KMS-11 (cell line): ENCODE measurements at regions not wholly inside any gene's neighbourhood (a gene's known extent, or its start where the extent isn't known, plus 50 kb on each side); places are given as distances from the start of the nearest gene placed in this dataset.

Source experiments
- H2AFZ ChIP-seq: fragments of 200-600 bp; sonication (generic); 2 replicates; pipeline ENCODE4 v1.6.1; 2016; ENCODE audit warnings: antibody characterized with exemption, mixed run types, low read depth
- H3K27ac ChIP-seq: fragments of 200-600 bp; sonication (generic); 2 replicates; pipeline ENCODE4 v1.6.1; 2016; ENCODE audit warnings: mild to moderate bottlenecking, mixed run types
- H3K27me3 ChIP-seq: fragments of 200-600 bp; sonication (generic); 2 replicates; pipeline ENCODE4 v1.6.1; 2017; ENCODE audit warnings: mild to moderate bottlenecking, low read depth, mixed run types, moderate library complexity; ENCODE audit not compliant: insufficient read depth
- H3K36me3 ChIP-seq: fragments of 200-600 bp; sonication (generic); 2 replicates; pipeline ENCODE4 v1.6.1; 2017; ENCODE audit warnings: mild to moderate bottlenecking, mixed run types; ENCODE audit not compliant: insufficient read depth
- H3K4me1 ChIP-seq: fragments of 200-600 bp; sonication (generic); 2 replicates; pipeline ENCODE4 v1.6.1; 2016; ENCODE audit warnings: mild to moderate bottlenecking, low read depth, mixed run types; ENCODE audit not compliant: poor library complexity, severe bottlenecking
- H3K4me2 ChIP-seq: fragments of 200-600 bp; sonication (generic); 2 replicates; pipeline ENCODE4 v1.7.0; 2016; ENCODE audit warnings: mild to moderate bottlenecking, mixed run types
- H3K4me3 ChIP-seq: fragments of 200-600 bp; sonication (generic); IDR thresholded peaks from 2 replicates; pipeline ENCODE4 v1.6.1; 2017; ENCODE audit warnings: low read depth, low read length, mixed read lengths; ENCODE audit not compliant: insufficient read depth
- H3K79me2 ChIP-seq: fragments of 200-600 bp; sonication (generic); 2 replicates; pipeline ENCODE4 v1.6.1; 2016; ENCODE audit warnings: low read depth, mixed run types; ENCODE audit not compliant: insufficient read depth
- H3K9ac ChIP-seq: fragments of 200-600 bp; sonication (generic); 2 replicates; pipeline ENCODE4 v1.6.1; 2016; ENCODE audit warnings: mild to moderate bottlenecking, mixed run types
- H4K20me1 ChIP-seq: fragments of 200-600 bp; sonication (generic); 2 replicates; pipeline ENCODE4 v1.6.1; 2016; ENCODE audit warnings: mild to moderate bottlenecking, mixed run types; ENCODE audit not compliant: insufficient read depth
- CTCF ChIP-seq: fragments of 200-600 bp; sonication (generic); conservative IDR thresholded peaks from 2 replicates; pipeline ENCODE4 v1.6.1; 2017; ENCODE audit warnings: low read depth, mild to moderate bottlenecking, antibody characterized with exemption, low read length, moderate library complexity, mixed read lengths

- Histone ChIP-seq H3K4me2 (no peak overlapping the region), H3K9ac (no peak overlapping the region), H3K4me1 (no peaks in the 10 kb centered on the region), H3K27me3 (no peaks in the 10 kb centered on the region), H3K27ac (no peak overlapping the region), H3K4me3 (no peak overlapping the region), H4K20me1 (no peaks in the 10 kb centered on the region), H2AFZ (no peak overlapping the region), H3K36me3 (no peaks in the 10 kb centered on the region), H3K79me2 (no peaks in the 10 kb centered on the region)
- TF ChIP-seq CTCF = no peak
These were observed 353.7 kb upstream of the SEMA6D start for GRCh38 chr15:47363653-47364052.

- H3K4me1 ChIP-seq = no peaks in the 10 kb centered on the region
- H3K79me2 ChIP-seq = no peaks in the 10 kb centered on the region
- H2AFZ ChIP-seq = no peak overlapping the region
- no peak overlapping the region for H3K4me3 ChIP-seq
- no peak overlapping the region for H3K9ac ChIP-seq
- no peak overlapping the region for H3K4me2 ChIP-seq
- no peaks in the 10 kb centered on the region for H3K27me3 ChIP-seq
- H3K27ac ChIP-seq = no peak overlapping the region
- H3K36me3 ChIP-seq = no peaks in the 10 kb centered on the region
- H4K20me1 ChIP-seq = no peaks in the 10 kb centered on the region
- TF ChIP-seq CTCF = no peak
These were observed 352.8 kb upstream of the SEMA6D start for GRCh38 chr15:47364230-47365141.

- no peaks in the 10 kb centered on the region for H4K20me1 ChIP-seq
- H2AFZ ChIP-seq = no peak overlapping the region
- H3K36me3 ChIP-seq = no peaks in the 10 kb centered on the region
- no peaks in the 10 kb centered on the region for H3K79me2 ChIP-seq
- no peaks in the 10 kb centered on the region for H3K27me3 ChIP-seq
- no peak for TF ChIP-seq CTCF
- no peak overlapping the region for H3K4me3 ChIP-seq
- H3K4me1 ChIP-seq = no peaks in the 10 kb centered on the region
- H3K9ac ChIP-seq = no peak overlapping the region
- H3K4me2 ChIP-seq = no peak overlapping the region
- H3K27ac ChIP-seq = no peak overlapping the region
These were observed 350.4 kb upstream of the SEMA6D start for GRCh38 chr15:47366884-47367283.

- TF ChIP-seq CTCF = no peak
- H3K4me1 ChIP-seq = no peaks in the 10 kb centered on the region
- no peak overlapping the region for H3K9ac ChIP-seq
- no peaks in the 10 kb centered on the region for H3K36me3 ChIP-seq
- no peak overlapping the region for H3K27ac ChIP-seq
- no peak overlapping the region for H3K4me2 ChIP-seq
- no peak overlapping the region for H2AFZ ChIP-seq
- H3K79me2 ChIP-seq = no peaks in the 10 kb centered on the region
- H3K4me3 ChIP-seq = no peak overlapping the region
- no peaks in the 10 kb centered on the region for H3K27me3 ChIP-seq
- no peaks in the 10 kb centered on the region for H4K20me1 ChIP-seq
These were observed 349.4 kb upstream of the SEMA6D start for GRCh38 chr15:47367726-47368390.
